ENCODE measurements at regions not wholly inside any gene's neighbourhood (a gene's known extent, or its start where the extent isn't known, plus 50 kb on each side); places are given as distances from the start of the nearest gene placed in this dataset.
"Not testable (repeated sequence)": the region's sequence is repeated elsewhere in the genome, so short reads cannot be mapped to it uniquely, and the experiment has no call there.

DNA sequence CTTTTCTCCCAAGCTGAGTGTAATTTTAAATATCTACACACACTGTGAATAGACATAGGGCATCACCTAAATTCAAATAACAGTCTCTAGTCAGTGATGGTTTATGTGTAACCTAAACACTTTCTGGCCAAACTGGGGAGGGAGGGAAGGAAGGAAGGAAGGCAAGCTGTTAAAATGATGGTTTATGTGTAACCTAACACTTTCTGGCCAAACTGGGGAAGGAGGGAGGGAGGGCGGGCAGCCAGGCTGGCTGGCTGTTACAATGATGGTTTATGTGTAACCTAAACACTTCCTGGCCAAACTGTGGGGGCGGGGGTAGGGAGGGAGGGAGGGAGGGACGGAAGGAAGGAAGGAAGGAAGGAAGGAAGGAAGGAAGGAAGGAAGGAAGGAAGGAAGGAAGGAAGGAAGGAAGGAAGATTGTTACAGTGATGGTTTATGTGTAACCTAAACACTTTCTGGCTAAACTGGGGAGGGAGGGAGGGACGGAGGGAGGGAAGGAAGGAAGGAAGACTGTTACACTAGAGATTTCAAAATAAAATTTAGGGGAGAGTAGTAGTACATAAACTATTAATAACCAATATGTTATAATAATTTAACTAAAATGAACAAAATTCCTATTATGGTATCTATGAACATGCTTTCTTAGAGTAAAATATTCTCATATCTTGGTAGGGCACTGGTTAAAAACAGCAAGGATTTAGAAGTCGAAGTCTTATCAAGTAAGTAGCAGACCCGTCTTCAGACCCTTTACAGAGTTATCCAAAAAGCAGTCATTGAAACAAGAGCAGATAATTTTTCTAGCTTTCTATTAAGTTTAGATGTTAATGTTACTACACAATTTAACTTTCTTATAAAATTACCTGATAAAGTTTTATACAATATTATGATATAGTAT lies 148.1 kb downstream of the LMLN start:
- H3K36me3 ChIP-seq: no peaks in the 10 kb centered on the region
- H3K4me3 ChIP-seq: no peak overlapping the region
- ATAC-seq (no peak), DNase-seq (no peak)
- intact Hi-C loops (cut with DNase I): no loop called here
- TF ChIP-seq, protein P1, sequence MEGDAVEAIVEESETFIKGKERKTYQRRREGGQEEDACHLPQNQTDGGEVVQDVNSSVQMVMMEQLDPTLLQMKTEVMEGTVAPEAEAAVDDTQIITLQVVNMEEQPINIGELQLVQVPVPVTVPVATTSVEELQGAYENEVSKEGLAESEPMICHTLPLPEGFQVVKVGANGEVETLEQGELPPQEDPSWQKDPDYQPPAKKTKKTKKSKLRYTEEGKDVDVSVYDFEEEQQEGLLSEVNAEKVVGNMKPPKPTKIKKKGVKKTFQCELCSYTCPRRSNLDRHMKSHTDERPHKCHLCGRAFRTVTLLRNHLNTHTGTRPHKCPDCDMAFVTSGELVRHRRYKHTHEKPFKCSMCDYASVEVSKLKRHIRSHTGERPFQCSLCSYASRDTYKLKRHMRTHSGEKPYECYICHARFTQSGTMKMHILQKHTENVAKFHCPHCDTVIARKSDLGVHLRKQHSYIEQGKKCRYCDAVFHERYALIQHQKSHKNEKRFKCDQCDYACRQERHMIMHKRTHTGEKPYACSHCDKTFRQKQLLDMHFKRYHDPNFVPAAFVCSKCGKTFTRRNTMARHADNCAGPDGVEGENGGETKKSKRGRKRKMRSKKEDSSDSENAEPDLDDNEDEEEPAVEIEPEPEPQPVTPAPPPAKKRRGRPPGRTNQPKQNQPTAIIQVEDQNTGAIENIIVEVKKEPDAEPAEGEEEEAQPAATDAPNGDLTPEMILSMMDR (IDR thresholded peaks at IDR 0.05): no peak
- H3K27me3 ChIP-seq: peaks cover 0 to 68% (median 56%) of the 10 kb centered on the region in 7 donors
- 30 to 31% methylated on average over 6 of the region's 6 CpGs for WGBS, 2 donors
- no peak overlapping the region for H3K27ac ChIP-seq
- H3K4me1 ChIP-seq: peaks cover 0 to 10% (median 0%) of the 10 kb centered on the region in 9 donors
- H3K9me3 ChIP-seq: peaks cover 0 to 3% (median 0%) of the 10 kb centered on the region in 11 donors

DNA sequence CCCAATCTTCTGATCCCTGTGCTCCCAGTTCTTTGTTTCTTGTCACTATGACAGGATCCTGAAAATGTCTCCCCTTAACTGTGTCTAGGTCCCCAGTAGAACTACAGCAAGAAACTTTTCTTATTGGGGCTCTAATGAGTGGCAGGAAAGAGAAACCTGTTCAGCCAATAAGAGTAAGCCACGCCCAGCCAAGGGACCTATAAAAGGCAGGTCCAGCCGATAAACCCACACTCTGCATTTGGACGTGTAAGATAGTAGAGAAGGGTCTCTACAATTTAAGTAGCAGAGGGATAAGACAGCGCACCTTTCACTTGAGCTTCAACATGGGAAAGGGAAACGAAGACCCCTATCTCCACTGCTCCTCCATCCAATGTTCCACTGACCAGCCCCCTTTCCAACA lies 149.9 kb downstream of the LMLN start:
- TF ChIP-seq, protein P1 (IDR thresholded peaks at IDR 0.05): no peak
- 80 to 81% methylated on average over 5 of the region's 5 CpGs for WGBS, 2 donors
- Histone ChIP-seq H3K9me3 (peaks cover 0 to 3% (median 0%) of the 10 kb centered on the region in 11 donors), H3K27ac (no peak overlapping the region), H3K4me3 (no peak overlapping the region), H3K4me1 (peaks cover 0 to 17% (median 0%) of the 10 kb centered on the region in 9 donors), H3K27me3 (peaks cover 0 to 86% (median 74%) of the 10 kb centered on the region in 7 donors), H3K36me3 (no peaks in the 10 kb centered on the region)
- intact Hi-C loops (cut with DNase I): no loop called here
- no peak for ATAC-seq
- DNase-seq: no peak

DNA sequence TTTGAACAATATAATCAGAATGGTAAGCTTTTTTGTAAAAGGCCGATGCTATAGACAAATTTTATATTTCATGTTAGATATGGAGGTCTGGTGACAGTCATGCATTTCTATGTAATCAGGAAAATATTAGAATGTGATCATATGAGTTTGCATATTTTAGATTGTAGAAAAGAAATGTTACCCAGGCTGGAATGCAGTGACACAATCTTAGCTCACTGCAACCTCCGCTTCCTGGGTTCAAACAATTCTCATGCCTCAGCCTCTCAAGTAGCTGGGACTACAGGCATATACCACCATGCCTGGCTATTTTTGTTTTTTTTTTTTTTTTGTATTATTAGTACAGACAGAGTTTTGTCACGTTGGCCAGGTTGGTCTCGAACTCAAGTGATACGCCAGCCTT lies 152.0 kb downstream of the LMLN start:
- Histone ChIP-seq H3K27ac (no peak overlapping the region), H3K27me3 (peaks cover 0 to 86% (median 77%) of the 10 kb centered on the region in 7 donors), H3K36me3 (no peaks in the 10 kb centered on the region), H3K9me3 (no peaks in the 10 kb centered on the region), H3K4me3 (no peak overlapping the region), H3K4me1 (peaks cover 0 to 10% (median 0%) of the 10 kb centered on the region in 9 donors)
- intact Hi-C loops (cut with DNase I): no loop called here
- ATAC-seq (no peak), DNase-seq (no peak)
- TF ChIP-seq, protein P1 (IDR thresholded peaks at IDR 0.05): no peak
- WGBS, 2 donors: 85 to 89% methylated on average over 5 of the region's 5 CpGs

DNA sequence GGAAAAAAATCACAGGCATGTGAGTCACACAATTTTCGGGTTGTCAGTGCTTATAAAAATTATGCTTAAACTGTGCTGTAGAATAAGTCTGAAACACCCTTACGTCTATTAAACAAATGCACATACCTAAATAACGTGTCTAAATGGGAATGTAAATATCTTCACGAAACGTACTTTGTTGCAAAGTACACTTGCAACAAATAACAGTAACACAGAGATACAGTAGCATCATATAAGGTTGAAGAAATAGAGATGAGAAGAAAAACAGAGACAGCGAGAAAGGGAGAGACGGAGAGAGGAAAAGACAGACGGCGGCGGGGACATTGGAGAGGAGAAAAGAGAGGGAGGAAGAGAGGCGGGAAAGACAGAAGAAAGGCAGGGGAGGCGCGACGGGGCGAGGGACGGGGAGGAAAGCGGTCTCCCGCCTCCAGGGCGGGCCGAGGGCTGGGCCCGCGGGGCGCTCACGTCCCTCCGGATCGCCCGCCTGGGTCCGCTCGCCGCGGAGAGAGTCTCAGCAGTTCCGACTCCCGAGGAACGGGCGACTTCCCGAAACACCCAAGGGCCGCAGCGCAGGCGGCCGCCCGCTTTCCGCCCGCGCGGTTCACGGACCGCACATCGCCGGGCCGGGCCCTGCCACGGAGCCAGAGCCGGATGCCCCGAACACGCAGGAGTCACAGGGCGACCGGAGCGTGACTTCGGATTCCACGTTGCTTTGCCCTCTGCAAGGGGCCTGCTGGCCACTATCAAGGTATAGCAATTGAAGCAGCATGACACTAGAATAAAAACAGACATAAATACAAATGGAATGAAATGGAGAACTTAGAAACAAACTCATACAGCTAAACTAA lies 153.4 kb downstream of the LMLN start:
- H3K4me1 ChIP-seq: peaks cover 0 to 10% (median 0%) of the 10 kb centered on the region in 9 donors
- H3K27me3 ChIP-seq: peaks cover 0 to 76% (median 75%) of the 10 kb centered on the region in 7 donors
- TF ChIP-seq, protein P1 (IDR thresholded peaks at IDR 0.05): no peak
- ATAC-seq (peak in 4 of 8 donors; percentile 39 to 61 (median 46)), DNase-seq (peak in 1 of 2 donors; percentile 15)
- H3K27ac ChIP-seq: no peak overlapping the region
- H3K36me3 ChIP-seq: no peaks in the 10 kb centered on the region
- H3K4me3 ChIP-seq: peak overlapping the region in 9 of 10 donors; percentile 11 to 45 (median 33)
- intact Hi-C loops (cut with DNase I): no loop called here
- H3K9me3 ChIP-seq: no peaks in the 10 kb centered on the region
- WGBS, 2 donors: 6 to 7% methylated on average over 49 to 57 of the region's 59 CpGs

DNA sequence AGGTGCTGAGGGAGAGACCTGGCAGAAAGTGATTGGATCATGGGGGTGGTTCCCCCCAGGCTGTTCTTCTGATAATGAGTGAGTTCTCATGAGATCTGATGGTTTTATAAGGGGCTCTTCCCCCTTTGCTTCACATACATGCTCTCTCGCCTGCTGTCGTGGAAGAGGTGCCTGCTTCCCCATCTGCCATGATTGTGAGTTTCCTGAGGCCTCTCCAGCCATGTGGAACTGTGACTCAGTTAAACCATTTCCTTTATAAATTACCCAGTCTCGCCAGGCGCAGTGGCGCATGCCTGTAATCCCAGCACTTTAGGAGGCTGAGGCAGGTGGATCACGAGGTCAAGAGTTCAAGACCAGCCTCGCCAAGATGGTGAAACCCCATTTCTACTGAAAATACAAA lies 154.5 kb downstream of the LMLN start:
- WGBS, 2 donors: 90 to 94% methylated on average over 7 of the region's 7 CpGs
- DNase-seq; H3K4me3 ChIP-seq; ATAC-seq; H3K36me3 ChIP-seq; H3K27ac ChIP-seq; H3K9me3 ChIP-seq; intact Hi-C loops (cut with DNase I): not testable (repeated sequence)
- Histone ChIP-seq H3K27me3 (peaks cover 0 to 67% (median 64%) of the 10 kb centered on the region in 7 donors), H3K4me1 (peaks cover 0 to 10% (median 0%) of the 10 kb centered on the region in 9 donors)

DNA sequence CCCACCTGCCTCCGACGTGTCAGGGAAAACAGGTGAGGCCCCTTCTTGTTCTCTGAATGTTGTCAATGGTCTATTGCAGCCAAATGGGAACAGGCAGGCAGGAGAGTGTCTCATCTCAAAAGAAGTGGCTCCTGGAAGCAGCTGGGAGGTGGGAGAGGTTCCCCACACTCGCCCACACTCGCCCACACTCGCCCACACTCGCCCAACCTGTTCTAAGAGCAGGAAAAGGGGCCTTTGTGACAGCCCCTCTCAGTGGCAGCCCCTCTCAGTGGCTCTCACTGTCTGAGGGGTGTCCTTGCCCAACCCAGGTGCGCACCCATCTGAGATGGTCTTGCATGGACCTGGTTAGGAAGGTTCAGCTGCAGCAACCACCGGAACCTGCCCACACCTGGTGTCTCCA lies 162.2 kb downstream of the LMLN start:
- intact Hi-C loops (cut with DNase I); H3K4me3 ChIP-seq; H3K36me3 ChIP-seq; ATAC-seq; H3K4me1 ChIP-seq; DNase-seq; H3K27ac ChIP-seq; H3K9me3 ChIP-seq: not testable (repeated sequence)
- 82 to 90% methylated on average over 7 of the region's 8 CpGs for WGBS, 2 donors
- peaks cover 0 to 16% (median 6%) of the 10 kb centered on the region in 7 donors for H3K27me3 ChIP-seq

All from heart right ventricle (tissue), 16 donors.